ENCODE measurements at regions not wholly inside any gene's neighbourhood (a gene's known extent, or its start where the extent isn't known, plus 50 kb on each side); places are given as distances from the start of the nearest gene placed in this dataset.

GRCh38 chr12:125296701-125297100 is 231.5 kb downstream of the AACS start:
- H4K20me1 ChIP-seq (replicated peaks; ENCODE audit: control insufficient read depth, extremely low read depth, insufficient read depth, low read length): no peaks in the 10 kb centered on the region
- intact Hi-C loops (cut with micrococcal nuclease) (no loop called here), dilution Hi-C loops (cut with MboI; ENCODE audit: extremely low pct_ligation_motif_present, low sequenced_read_pairs) (no loop called here)
- H2AFZ ChIP-seq (ENCODE audit: low read depth, low read length): no peak overlapping the region
- no peak overlapping the region for H3K4me2 ChIP-seq (ENCODE audit: insufficient read depth, low read length)
- H3K9me3 ChIP-seq (replicated peaks; ENCODE audit: control insufficient read depth, insufficient read depth, low read length): peaks cover 2% of the 10 kb centered on the region
- BruUV-seq (replicated peaks): no TSS peak
- no peaks in the 10 kb centered on the region for H3K79me2 ChIP-seq (ENCODE audit: control insufficient read depth, insufficient read depth, low read length)
- CTCF ChIA-PET: no interaction called here
- no peaks in the 10 kb centered on the region for H3K27me3 ChIP-seq (ENCODE audit: control insufficient read depth in 2 of 2, insufficient read depth in 2 of 2, low read length in 2 of 2)
- DNase-seq (ENCODE audit: low read depth, low spot score) (no peak), FAIRE-seq (no peak)
- no peak overlapping the region for H3K9ac ChIP-seq (replicated peaks; ENCODE audit: extremely low read depth, insufficient read depth, low read length)
- H3K9me1 ChIP-seq (replicated peaks; ENCODE audit: control insufficient read depth, extremely low read depth, insufficient read depth, low read length): no peaks in the 10 kb centered on the region
- no peak overlapping the region for H3K27ac ChIP-seq (ENCODE audit: insufficient read depth, low read depth, low read length)
- no peaks in the 10 kb centered on the region for H3K36me3 ChIP-seq (ENCODE audit: control insufficient read depth in 2 of 2, extremely low read depth in 1 of 2, insufficient read depth in 2 of 2, low read length in 2 of 2)
- TF ChIP-seq CTCF (IDR thresholded peaks at IDR 0.05; ENCODE audit: extremely low read depth in 1 of 2, insufficient read depth in 1 of 2, low read depth in 1 of 2, low read length in 2 of 2): no peak
- TF ChIP-seq GATA2 (IDR thresholded peaks at IDR 0.05; ENCODE audit: insufficient read depth, insufficient read length, low read depth, low read length): no peak
- no peak for TF ChIP-seq FOS (IDR thresholded peaks at IDR 0.05; ENCODE audit: borderline replicate concordance, insufficient read depth, low read length)
- no peak for TF ChIP-seq MAX (IDR thresholded peaks at IDR 0.05; ENCODE audit: insufficient read depth, insufficient read length)
- no peak for TF ChIP-seq POLR2AphosphoS5 (IDR thresholded peaks at IDR 0.05; ENCODE audit: insufficient read depth, low read depth, low read length)
- no peak for TF ChIP-seq MYC (IDR thresholded peaks at IDR 0.05; ENCODE audit: low read depth, low read length)
- no peak for TF ChIP-seq EZH2 (IDR thresholded peaks at IDR 0.05; ENCODE audit: borderline replicate concordance, low read depth, low read length, severe bottlenecking)
- no peak for TF ChIP-seq POLR2A (IDR thresholded peaks at IDR 0.05; ENCODE audit: low read depth, low read length)
- no peak for TF ChIP-seq JUN (IDR thresholded peaks at IDR 0.05; ENCODE audit: borderline replicate concordance, insufficient read depth, insufficient read length, low read depth)
- no peaks in the 10 kb centered on the region for H3K4me1 ChIP-seq (ENCODE audit: control insufficient read depth, extremely low read depth, insufficient read depth, low read length)
- POLR2A ChIA-PET: no interaction called here
- no peak overlapping the region for H3K4me3 ChIP-seq (replicated peaks in 1 of 3; ENCODE audit: insufficient read depth in 1 of 3, low read depth in 1 of 3, low read length in 3 of 3)

Measured in endothelial cell of umbilical vein (primary cell).